ENCODE measurements at regions not wholly inside any gene's neighbourhood (a gene's known extent, or its start where the extent isn't known, plus 50 kb on each side); places are given as distances from the start of the nearest gene placed in this dataset.
"Not testable (repeated sequence)": the region's sequence is repeated elsewhere in the genome, so short reads cannot be mapped to it uniquely, and the experiment has no call there.

DNA sequence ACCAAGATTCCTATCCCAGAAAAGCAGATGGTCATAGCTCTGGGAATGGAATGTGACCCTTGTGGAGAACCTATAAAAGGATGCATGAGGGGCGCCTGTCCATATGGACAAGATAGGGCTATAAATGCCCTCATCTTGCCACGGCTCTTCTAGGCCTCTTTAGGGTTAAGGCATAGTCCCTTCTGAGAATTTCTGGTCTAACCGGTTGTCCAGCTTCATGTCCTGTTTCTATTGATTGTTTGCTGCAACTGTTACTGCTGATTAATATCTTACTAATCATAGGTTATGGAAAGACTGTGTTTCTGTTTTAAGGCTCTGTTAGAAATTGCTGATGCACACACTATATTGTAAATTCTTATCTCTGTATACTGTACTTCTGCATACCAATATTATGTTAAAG, 462.6 kb upstream of the FSIP2 start:
- TF ChIP-seq, protein P1, sequence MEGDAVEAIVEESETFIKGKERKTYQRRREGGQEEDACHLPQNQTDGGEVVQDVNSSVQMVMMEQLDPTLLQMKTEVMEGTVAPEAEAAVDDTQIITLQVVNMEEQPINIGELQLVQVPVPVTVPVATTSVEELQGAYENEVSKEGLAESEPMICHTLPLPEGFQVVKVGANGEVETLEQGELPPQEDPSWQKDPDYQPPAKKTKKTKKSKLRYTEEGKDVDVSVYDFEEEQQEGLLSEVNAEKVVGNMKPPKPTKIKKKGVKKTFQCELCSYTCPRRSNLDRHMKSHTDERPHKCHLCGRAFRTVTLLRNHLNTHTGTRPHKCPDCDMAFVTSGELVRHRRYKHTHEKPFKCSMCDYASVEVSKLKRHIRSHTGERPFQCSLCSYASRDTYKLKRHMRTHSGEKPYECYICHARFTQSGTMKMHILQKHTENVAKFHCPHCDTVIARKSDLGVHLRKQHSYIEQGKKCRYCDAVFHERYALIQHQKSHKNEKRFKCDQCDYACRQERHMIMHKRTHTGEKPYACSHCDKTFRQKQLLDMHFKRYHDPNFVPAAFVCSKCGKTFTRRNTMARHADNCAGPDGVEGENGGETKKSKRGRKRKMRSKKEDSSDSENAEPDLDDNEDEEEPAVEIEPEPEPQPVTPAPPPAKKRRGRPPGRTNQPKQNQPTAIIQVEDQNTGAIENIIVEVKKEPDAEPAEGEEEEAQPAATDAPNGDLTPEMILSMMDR (conservative IDR thresholded peaks at IDR 0.05; ENCODE audit: low read depth, low read length): not testable (repeated sequence)
- TF ChIP-seq RFX5 (IDR thresholded peaks at IDR 0.05; ENCODE audit: low read depth, low read length); MXI1 (IDR thresholded peaks at IDR 0.05; ENCODE audit: borderline replicate concordance, low read depth, low read length); POLR2A (IDR thresholded peaks at IDR 0.05; ENCODE audit: low read depth, low read length); CEBPB (IDR thresholded peaks at IDR 0.05; ENCODE audit: low read depth, low read length); RCOR1 (IDR thresholded peaks at IDR 0.05; ENCODE audit: insufficient replicate concordance, low read length); ELK1 (IDR thresholded peaks at IDR 0.05; ENCODE audit: borderline replicate concordance, low read depth, low read length); SMC3 (IDR thresholded peaks at IDR 0.05; ENCODE audit: low read depth, low read length): not testable (repeated sequence)
- TF ChIP-seq, protein P2, sequence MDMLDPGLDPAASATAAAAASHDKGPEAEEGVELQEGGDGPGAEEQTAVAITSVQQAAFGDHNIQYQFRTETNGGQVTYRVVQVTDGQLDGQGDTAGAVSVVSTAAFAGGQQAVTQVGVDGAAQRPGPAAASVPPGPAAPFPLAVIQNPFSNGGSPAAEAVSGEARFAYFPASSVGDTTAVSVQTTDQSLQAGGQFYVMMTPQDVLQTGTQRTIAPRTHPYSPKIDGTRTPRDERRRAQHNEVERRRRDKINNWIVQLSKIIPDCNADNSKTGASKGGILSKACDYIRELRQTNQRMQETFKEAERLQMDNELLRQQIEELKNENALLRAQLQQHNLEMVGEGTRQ (IDR thresholded peaks at IDR 0.05; ENCODE audit: low read depth, low read length): not testable (repeated sequence)

Measured in IMR-90 (cell line).